GM12878 (cell line): ENCODE measurements at regions not wholly inside any gene's neighbourhood (a gene's known extent, or its start where the extent isn't known, plus 50 kb on each side); places are given as distances from the start of the nearest gene placed in this dataset.
A peak's percentile ranks its signal among the peaks of the same experiment; 100 is the strongest.

Experiments used
- ATAC-seq: fragments of 200-7000 bp; cut with Tn5 transposase; 3 replicates; pipeline ENCODE4 v1.9.1; 2020; ENCODE audit warnings: mild to moderate bottlenecking, moderate library complexity
- BruUV-seq: library from RNA; stranded (reverse); fragments of 400-500 nt; replicated peaks from 2 replicates; lab custom pipeline; 2021; lab: Mats Ljungman, UMichigan
- CTCF ChIA-PET: fragments of 300-600 bp; sonication (Branson Sonifier 250); formaldehyde crosslinking; extraction: SDS; loops from one replicate; lab custom pipeline; 2021; ENCODE audit warnings: inconsistent platforms; lab: Yijun Ruan, JAX
- POLR2A ChIA-PET: fragments of 350-600 bp; formaldehyde crosslinking; extraction: SDS; loops from one replicate; lab custom pipeline; 2021; ENCODE audit warnings: inconsistent platforms; lab: Charles Lee
- RAD21 ChIA-PET: fragments of 300-600 bp; sonication (Branson Sonifier 250); formaldehyde crosslinking; loops from one replicate; lab custom pipeline; 2023; ENCODE audit warnings: antibody characterized with exemption; ENCODE audit not compliant: unreplicated experiment; lab: Charles Lee
- SMC1A ChIA-PET: fragments of 300-600 bp; sonication (Branson Sonifier 250); formaldehyde crosslinking; loops from one replicate; lab custom pipeline; 2023; ENCODE audit not compliant: unreplicated experiment, uncharacterized antibody; lab: Charles Lee
- DNase-seq: peaks from one replicate; pipeline ENCODE4 v3.0.0-alpha.2; 2011; ENCODE audit warnings: low read depth, low spot score
- FAIRE-seq: peaks from 3 replicates; lab custom pipeline; 2011; peaks lifted over from hg19 to GRCh38; lab: Jason Lieb, UNC
- H2AFZ ChIP-seq: 2 replicates; pipeline ENCODE4 v1.6.0; 2011; ENCODE audit warnings: low read depth, low read length, control low read depth; ENCODE audit not compliant: control insufficient read depth
- H3K27ac ChIP-seq: 2 replicates; pipeline ENCODE4 v1.5.1; 2011; ENCODE audit warnings: control low read depth; ENCODE audit not compliant: control insufficient read depth, insufficient read depth
- H3K27me3 ChIP-seq, 2 experiments: replicated peaks in 1 of 2; 2 replicates each; pipeline versions ENCODE4 v1.6.0 to v1.6.1; 2011; ENCODE audit warnings: low read length in 1 of 2; ENCODE audit not compliant: control insufficient read depth in 2 of 2, insufficient read depth in 2 of 2
- H3K36me3 ChIP-seq, 2 experiments: 2 replicates each; pipeline ENCODE4 v1.5.1; 2011; ENCODE audit warnings: low read length in 1 of 2; ENCODE audit not compliant: control insufficient read depth in 2 of 2, insufficient read depth in 2 of 2
- H3K4me1 ChIP-seq: 2 replicates; pipeline ENCODE4 v1.6.1; 2011; ENCODE audit warnings: mild to moderate bottlenecking, low read length, moderate library complexity, mixed read lengths; ENCODE audit not compliant: control insufficient read depth, insufficient read depth
- H3K4me2 ChIP-seq: 2 replicates; pipeline ENCODE4 v1.6.0; 2011; ENCODE audit warnings: control low read depth; ENCODE audit not compliant: control insufficient read depth, insufficient read depth
- H3K4me3 ChIP-seq: fragments of 200-600 bp; sonication (generic); 2 replicates; pipeline ENCODE4 v1.5.1; 2016
- H3K79me2 ChIP-seq: 2 replicates; pipeline ENCODE4 v1.6.0; 2011; ENCODE audit warnings: low read length; ENCODE audit not compliant: control insufficient read depth, insufficient read depth
- H3K9ac ChIP-seq: 2 replicates; pipeline ENCODE4 v1.8.0; 2011; ENCODE audit warnings: low read length, control low read depth, mixed read lengths; ENCODE audit not compliant: control insufficient read depth, insufficient read depth
- H3K9me3 ChIP-seq: replicated peaks from 3 replicates; pipeline ENCODE4 v1.5.1; 2011; ENCODE audit warnings: mild to moderate bottlenecking, low read length; ENCODE audit not compliant: control insufficient read depth, insufficient read depth
- H4K20me1 ChIP-seq: 2 replicates; pipeline ENCODE4 v1.6.0; 2011; ENCODE audit not compliant: control insufficient read depth, insufficient read depth
- CBX3 ChIP-seq: fragments of 200-600 bp; sonication (generic); IDR thresholded peaks from 2 replicates; pipeline ENCODE4 v1.6.1; 2016; ENCODE audit warnings: low read depth, borderline replicate concordance
- MEF2A ChIP-seq: IDR thresholded peaks from 2 replicates; pipeline ENCODE4 v1.6.1; 2011; ENCODE audit warnings: low read depth, mild to moderate bottlenecking, low read length, moderate library complexity; ENCODE audit not compliant: insufficient read depth
- NKRF ChIP-seq: fragments of 450-650 bp; conservative IDR thresholded peaks from 2 replicates; pipeline ENCODE4 v1.6.1; 2017; ENCODE audit warnings: mild to moderate bottlenecking, moderate library complexity
- SIX5 ChIP-seq: IDR thresholded peaks from 2 replicates; pipeline ENCODE4 v1.6.1; 2011; ENCODE audit warnings: mild to moderate bottlenecking, low read depth, low read length, moderate library complexity; ENCODE audit not compliant: severe bottlenecking
- SREBF1 ChIP-seq: IDR thresholded peaks from 2 replicates; pipeline ENCODE4 v1.6.1; 2012; ENCODE audit warnings: mild to moderate bottlenecking, low read length
- SRF ChIP-seq, 2 experiments: IDR thresholded peaks; 2 replicates each; pipeline ENCODE4 v1.6.1; 2011; ENCODE audit warnings: low read depth in 2 of 2, low read length in 2 of 2, mild to moderate bottlenecking in 1 of 2, moderate library complexity in 1 of 2
- SUPT20H ChIP-seq: IDR thresholded peaks from 2 replicates; pipeline ENCODE4 v1.6.1; 2011; ENCODE audit warnings: low read depth, mild to moderate bottlenecking, low read length, moderate library complexity, borderline replicate concordance; ENCODE audit not compliant: control insufficient read depth
- TARDBP ChIP-seq: IDR thresholded peaks from 2 replicates; pipeline ENCODE4 v1.6.1; 2016; ENCODE audit warnings: borderline replicate concordance
- WRNIP1 ChIP-seq: IDR thresholded peaks from 2 replicates; pipeline ENCODE4 v1.6.1; 2011; ENCODE audit warnings: low read depth, low read length, improper control_type of control experiment, borderline replicate concordance
- WGBS: methylation state at CpG from one replicate; pipeline ENCODE4 v1.1.6; 2016; ENCODE audit warnings: low lambda C conversion rate; ENCODE audit not compliant: insufficient replicate concordance, insufficient coverage; ENCODE audit errors: missing lambda C conversion rate; 5-methylcytosine and 5-hydroxymethylcytosine counted together
- in situ Hi-C: fragments of 300-500 bp; cut with MboI; formaldehyde crosslinking; loops from 9 replicates; pipeline ENCODE4 v1.14.3; 2018; ENCODE audit warnings: mixed read lengths
- intact Hi-C: fragments of 100-400 bp; cut with micrococcal nuclease; formaldehyde crosslinking; loops from one replicate; pipeline ENCODE4 v1.14.2; 2022; ENCODE audit not compliant: unreplicated experiment
- TF ChIP-seq, protein P1 (sequence below): fragments of 450-650 bp; IDR thresholded peaks from 2 replicates; pipeline ENCODE4 v1.6.1; 2017; ENCODE audit warnings: mild to moderate bottlenecking, moderate library complexity

DNA sequence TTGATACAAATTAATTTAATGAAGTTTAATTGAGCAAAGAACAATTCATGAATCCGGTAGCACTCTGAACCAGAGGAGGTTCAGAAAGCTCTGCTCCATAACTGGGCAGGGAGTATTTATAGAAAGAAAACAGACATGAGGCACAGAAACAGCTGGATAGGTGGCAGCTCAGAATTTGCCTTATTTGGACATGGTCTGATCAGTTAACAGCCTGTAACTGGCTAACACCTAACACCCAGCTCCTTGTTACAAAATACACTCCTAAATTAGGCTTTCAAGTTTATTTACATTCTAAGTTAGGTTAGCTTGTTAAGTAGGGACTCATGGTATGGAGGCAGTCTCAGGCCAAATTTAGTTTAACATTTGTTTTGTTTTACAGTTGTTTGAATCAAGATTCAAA lies 67.8 kb upstream of the TMCC3 start:
- H3K9ac ChIP-seq, result no peak overlapping the region
- TF ChIP-seq CBX3 (no peak), SRF (IDR thresholded peaks at IDR 0.05; ENCODE audit: low read depth in 2 of 2, low read length in 2 of 2) (peak; percentile 72 to 96), MEF2A (0 out of 2 replicates have a peak, but pooled peaks have one; percentile 41), SIX5 (no peak)
- ChIA-PET POLR2A (interaction anchor here (0.7 to 1.9 kb wide), 5 partner anchors 10 to 100 kb away, joined by 3 to 6 read pairs (median 4); no protein-coding TSS in a partner anchor), SMC1A (interaction anchor here (0.7 to 5.4 kb wide), 13 partner anchors 12 to 157 kb away, joined by 3 to 37 read pairs (median 5); no protein-coding TSS in a partner anchor), CTCF (interaction anchor here (0.9 to 1.9 kb wide), 6 partner anchors 9 to 157 kb away, joined by 3 to 16 read pairs (median 3); no protein-coding TSS in a partner anchor), RAD21 (interaction anchor here (1.2 to 3.0 kb wide), 5 partner anchors 11 to 157 kb away, joined by 3 to 10 read pairs (median 5); no protein-coding TSS in a partner anchor)
- FAIRE-seq, result no peak
- no peak overlapping the region for H3K4me3 ChIP-seq
- H2AFZ ChIP-seq, result no peak overlapping the region
- H3K4me2 ChIP-seq, result no peak overlapping the region
- BruUV-seq, result no TSS peak
- no peaks in the 10 kb centered on the region for H3K9me3 ChIP-seq
- no peaks in the 10 kb centered on the region for H3K27me3 ChIP-seq
- WGBS, result 100% methylated on average over 1 of the region's 1 CpG
- peaks cover 20% of the 10 kb centered on the region for H3K79me2 ChIP-seq
- intact Hi-C loops (no loop called here), in situ Hi-C loops (no loop called here)
- DNase-seq, result no peak
- peak overlapping the region; percentile 56 for H3K27ac ChIP-seq
- ATAC-seq, result peak; percentile 62
- H3K36me3 ChIP-seq, result 0 out of 4 replicates have a peak, but pooled peaks cover 0 to 5% of the 10 kb centered on the region in 2 experiments
- no peaks in the 10 kb centered on the region for H4K20me1 ChIP-seq
- H3K4me1 ChIP-seq, result peaks cover 16% of the 10 kb centered on the region

- H2AFZ ChIP-seq, result no peak overlapping the region
- H4K20me1 ChIP-seq, result no peaks in the 10 kb centered on the region
- no peaks in the 10 kb centered on the region for H3K27me3 ChIP-seq
- intact Hi-C loops, result no loop called here
- H3K9ac ChIP-seq, result no peak overlapping the region
- BruUV-seq, result no TSS peak
- H3K4me2 ChIP-seq, result no peak overlapping the region
- ChIA-PET POLR2A (interaction anchor here (0.7 to 1.9 kb wide), 4 partner anchors 10 to 46 kb away, joined by 3 to 6 read pairs (median 4); no protein-coding TSS in a partner anchor), RAD21 (interaction anchor here (1.2 to 3.0 kb wide), 5 partner anchors 10 to 158 kb away, joined by 3 to 10 read pairs (median 5); no protein-coding TSS in a partner anchor), CTCF (interaction anchor here (0.7 to 1.9 kb wide), 4 partner anchors 10 to 158 kb away, joined by 3 to 16 read pairs (median 3); no protein-coding TSS in a partner anchor), SMC1A (interaction anchor here (0.7 to 5.4 kb wide), 11 partner anchors 11 to 157 kb away, joined by 3 to 37 read pairs (median 5); no protein-coding TSS in a partner anchor)
- peaks cover 0 to 5% of the 10 kb centered on the region in 2 experiments; a peak in 1 of 4 replicates for H3K36me3 ChIP-seq
- 50% methylated on average over 1 of the region's 1 CpG for WGBS
- H3K27ac ChIP-seq, result no peak overlapping the region
- TF ChIP-seq NKRF (no peak), SUPT20H (no peak), SREBF1 (no peak), WRNIP1 (no peak), TARDBP (no peak)
- TF ChIP-seq, protein P1, sequence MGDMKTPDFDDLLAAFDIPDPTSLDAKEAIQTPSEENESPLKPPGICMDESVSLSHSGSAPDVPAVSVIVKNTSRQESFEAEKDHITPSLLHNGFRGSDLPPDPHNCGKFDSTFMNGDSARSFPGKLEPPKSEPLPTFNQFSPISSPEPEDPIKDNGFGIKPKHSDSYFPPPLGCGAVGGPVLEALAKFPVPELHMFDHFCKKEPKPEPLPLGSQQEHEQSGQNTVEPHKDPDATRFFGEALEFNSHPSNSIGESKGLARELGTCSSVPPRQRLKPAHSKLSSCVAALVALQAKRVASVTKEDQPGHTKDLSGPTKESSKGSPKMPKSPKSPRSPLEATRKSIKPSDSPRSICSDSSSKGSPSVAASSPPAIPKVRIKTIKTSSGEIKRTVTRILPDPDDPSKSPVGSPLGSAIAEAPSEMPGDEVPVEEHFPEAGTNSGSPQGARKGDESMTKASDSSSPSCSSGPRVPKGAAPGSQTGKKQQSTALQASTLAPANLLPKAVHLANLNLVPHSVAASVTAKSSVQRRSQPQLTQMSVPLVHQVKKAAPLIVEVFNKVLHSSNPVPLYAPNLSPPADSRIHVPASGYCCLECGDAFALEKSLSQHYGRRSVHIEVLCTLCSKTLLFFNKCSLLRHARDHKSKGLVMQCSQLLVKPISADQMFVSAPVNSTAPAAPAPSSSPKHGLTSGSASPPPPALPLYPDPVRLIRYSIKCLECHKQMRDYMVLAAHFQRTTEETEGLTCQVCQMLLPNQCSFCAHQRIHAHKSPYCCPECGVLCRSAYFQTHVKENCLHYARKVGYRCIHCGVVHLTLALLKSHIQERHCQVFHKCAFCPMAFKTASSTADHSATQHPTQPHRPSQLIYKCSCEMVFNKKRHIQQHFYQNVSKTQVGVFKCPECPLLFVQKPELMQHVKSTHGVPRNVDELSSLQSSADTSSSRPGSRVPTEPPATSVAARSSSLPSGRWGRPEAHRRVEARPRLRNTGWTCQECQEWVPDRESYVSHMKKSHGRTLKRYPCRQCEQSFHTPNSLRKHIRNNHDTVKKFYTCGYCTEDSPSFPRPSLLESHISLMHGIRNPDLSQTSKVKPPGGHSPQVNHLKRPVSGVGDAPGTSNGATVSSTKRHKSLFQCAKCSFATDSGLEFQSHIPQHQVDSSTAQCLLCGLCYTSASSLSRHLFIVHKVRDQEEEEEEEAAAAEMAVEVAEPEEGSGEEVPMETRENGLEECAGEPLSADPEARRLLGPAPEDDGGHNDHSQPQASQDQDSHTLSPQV, result no peak
- H3K79me2 ChIP-seq, result peaks cover 22% of the 10 kb centered on the region
- ATAC-seq (no peak), DNase-seq (no peak), FAIRE-seq (no peak)
- in situ Hi-C loops, result no loop called here
- H3K4me1 ChIP-seq, result peaks cover 16% of the 10 kb centered on the region
- H3K4me3 ChIP-seq, result no peak overlapping the region
- H3K9me3 ChIP-seq, result no peaks in the 10 kb centered on the region
Measured at GRCh38 chr12:94717656-94718055, 67.3 kb upstream of the TMCC3 start.
